KOPT-K1 (cell line): ENCODE measurements at regions not wholly inside any gene's neighbourhood (a gene's known extent, or its start where the extent isn't known, plus 50 kb on each side); places are given as distances from the start of the nearest gene placed in this dataset.

Source experiments
- H3K27ac ChIP-seq: fragments of 200-600 bp; sonication (generic); 2 replicates; pipeline ENCODE4 v1.5.1; 2016; ENCODE audit warnings: antibody characterized with exemption, mild to moderate bottlenecking, low read depth, low read length; ENCODE audit not compliant: poor library complexity, severe bottlenecking
- H3K36me3 ChIP-seq: fragments of 200-600 bp; sonication (generic); 2 replicates; pipeline ENCODE4 v1.5.1; 2017; ENCODE audit warnings: antibody characterized with exemption, mild to moderate bottlenecking, low read length, moderate library complexity; ENCODE audit not compliant: insufficient read depth
- H3K9me3 ChIP-seq: fragments of 200-600 bp; sonication (generic); 2 replicates; pipeline ENCODE4 v1.5.1; 2017; ENCODE audit warnings: antibody characterized with exemption, low read length, mild to moderate bottlenecking; ENCODE audit not compliant: insufficient read depth, poor library complexity, severe bottlenecking

- H3K36me3 ChIP-seq, result no peaks in the 10 kb centered on the region
- H3K27ac ChIP-seq, result no peak overlapping the region
- no peaks in the 10 kb centered on the region for H3K9me3 ChIP-seq
These were observed 99.6 kb upstream of the PDE3A start for GRCh38 chr12:20268771-20269170.

GRCh38 chr12:20269337-20270067 lies 98.8 kb upstream of the PDE3A start:
- H3K36me3 ChIP-seq, result no peaks in the 10 kb centered on the region
- no peak overlapping the region for H3K27ac ChIP-seq
- no peaks in the 10 kb centered on the region for H3K9me3 ChIP-seq

GRCh38 chr12:20270557-20270956 lies 97.8 kb upstream of the PDE3A start:
- Histone ChIP-seq H3K36me3 (no peaks in the 10 kb centered on the region), H3K27ac (no peak overlapping the region), H3K9me3 (no peaks in the 10 kb centered on the region)

- no peaks in the 10 kb centered on the region for H3K36me3 ChIP-seq
- no peaks in the 10 kb centered on the region for H3K9me3 ChIP-seq
- H3K27ac ChIP-seq, result no peak overlapping the region
These were observed 96.2 kb upstream of the PDE3A start for GRCh38 chr12:20272161-20272560.

GRCh38 chr12:20272801-20273200 lies 95.5 kb upstream of the PDE3A start:
- Histone ChIP-seq H3K27ac (no peak overlapping the region), H3K9me3 (no peaks in the 10 kb centered on the region), H3K36me3 (no peaks in the 10 kb centered on the region)

DNA sequence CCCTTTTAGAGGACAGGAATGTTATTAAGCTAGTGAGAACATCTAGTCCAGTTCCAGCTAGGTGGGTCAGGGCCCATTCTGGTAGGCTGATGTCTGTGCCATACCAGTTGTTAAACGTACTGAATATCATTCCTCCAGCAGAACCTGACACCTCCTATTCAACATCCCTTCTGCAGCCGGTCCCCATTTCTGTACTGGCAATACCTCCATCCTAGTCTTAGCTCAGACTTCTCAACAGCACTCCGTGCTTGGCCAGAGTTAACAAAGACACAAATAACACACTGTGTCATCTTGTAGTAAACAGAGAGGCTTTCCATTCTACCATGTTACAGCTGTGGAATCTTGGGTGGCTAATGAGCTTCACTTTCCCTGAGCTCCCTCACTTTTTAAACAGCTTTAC lies 94.3 kb upstream of the PDE3A start:
- Histone ChIP-seq H3K36me3 (no peaks in the 10 kb centered on the region), H3K27ac (no peak overlapping the region), H3K9me3 (no peaks in the 10 kb centered on the region)

- H3K9me3 ChIP-seq, result no peaks in the 10 kb centered on the region
- H3K27ac ChIP-seq, result no peak overlapping the region
- no peaks in the 10 kb centered on the region for H3K36me3 ChIP-seq
These were observed 90.1 kb upstream of the PDE3A start for GRCh38 chr12:20278276-20278675.

DNA sequence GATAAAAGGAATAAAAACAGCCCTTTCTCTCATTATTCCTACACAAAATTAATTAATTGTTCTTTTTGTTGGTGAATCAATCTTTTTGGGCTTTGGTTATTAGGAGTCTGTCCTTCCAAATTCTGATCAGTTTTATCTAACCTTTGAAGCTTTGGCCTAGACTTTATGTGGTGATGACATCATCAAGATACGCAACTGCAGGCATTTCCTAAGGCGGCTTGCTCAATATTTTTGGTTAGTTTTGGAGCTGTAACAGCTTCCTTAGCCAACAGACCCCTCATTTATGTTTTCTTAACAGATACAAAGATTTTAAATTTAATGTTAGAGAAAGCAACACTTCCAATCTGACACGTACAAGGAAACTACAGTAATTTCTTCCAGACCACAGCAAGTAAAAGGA lies 87.8 kb upstream of the PDE3A start:
- Histone ChIP-seq H3K36me3 (no peaks in the 10 kb centered on the region), H3K9me3 (no peaks in the 10 kb centered on the region), H3K27ac (no peak overlapping the region)

DNA sequence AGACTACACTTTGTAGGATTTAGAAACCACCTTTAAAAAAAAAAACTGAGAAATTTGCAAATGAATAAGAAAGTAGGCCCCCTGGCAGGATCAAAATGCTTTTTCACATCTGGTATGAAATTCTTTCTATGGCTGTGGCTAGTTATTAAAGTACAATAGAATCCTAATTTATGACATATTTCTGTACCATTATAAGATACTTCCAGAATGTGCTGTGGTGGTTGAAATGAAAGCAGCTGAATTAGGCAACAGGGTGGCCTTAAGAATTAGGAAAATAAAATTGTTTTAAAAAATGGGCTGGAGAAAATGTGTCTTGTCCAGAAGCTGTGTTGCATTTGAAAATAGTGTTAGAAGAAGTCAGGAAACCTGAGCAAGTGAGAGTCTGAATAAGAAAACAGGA lies 85.9 kb upstream of the PDE3A start:
- Histone ChIP-seq H3K36me3 (no peaks in the 10 kb centered on the region), H3K9me3 (no peaks in the 10 kb centered on the region), H3K27ac (no peak overlapping the region)

- Histone ChIP-seq H3K36me3 (no peaks in the 10 kb centered on the region), H3K9me3 (no peaks in the 10 kb centered on the region), H3K27ac (no peak overlapping the region)
These were observed 84.9 kb upstream of the PDE3A start for GRCh38 chr12:20283482-20283881.

- Histone ChIP-seq H3K27ac (no peak overlapping the region), H3K9me3 (no peaks in the 10 kb centered on the region)
These were observed 78.8 kb upstream of the PDE3A start for GRCh38 chr12:20289520-20289919.

GRCh38 chr12:20300457-20300856 lies 67.9 kb upstream of the PDE3A start:
- H3K27ac ChIP-seq, result no peak overlapping the region
- no peaks in the 10 kb centered on the region for H3K36me3 ChIP-seq
- peaks cover 6% of the 10 kb centered on the region for H3K9me3 ChIP-seq

More at GRCh38 chr12:20289520-20289919, 78.8 kb upstream of the PDE3A start:
- H3K36me3 ChIP-seq, result no peaks in the 10 kb centered on the region

- Histone ChIP-seq H3K27ac (no peak overlapping the region), H3K9me3 (no peaks in the 10 kb centered on the region), H3K36me3 (no peaks in the 10 kb centered on the region)
These were observed 62.9 kb upstream of the PDE3A start for GRCh38 chr12:20305470-20305869.

DNA sequence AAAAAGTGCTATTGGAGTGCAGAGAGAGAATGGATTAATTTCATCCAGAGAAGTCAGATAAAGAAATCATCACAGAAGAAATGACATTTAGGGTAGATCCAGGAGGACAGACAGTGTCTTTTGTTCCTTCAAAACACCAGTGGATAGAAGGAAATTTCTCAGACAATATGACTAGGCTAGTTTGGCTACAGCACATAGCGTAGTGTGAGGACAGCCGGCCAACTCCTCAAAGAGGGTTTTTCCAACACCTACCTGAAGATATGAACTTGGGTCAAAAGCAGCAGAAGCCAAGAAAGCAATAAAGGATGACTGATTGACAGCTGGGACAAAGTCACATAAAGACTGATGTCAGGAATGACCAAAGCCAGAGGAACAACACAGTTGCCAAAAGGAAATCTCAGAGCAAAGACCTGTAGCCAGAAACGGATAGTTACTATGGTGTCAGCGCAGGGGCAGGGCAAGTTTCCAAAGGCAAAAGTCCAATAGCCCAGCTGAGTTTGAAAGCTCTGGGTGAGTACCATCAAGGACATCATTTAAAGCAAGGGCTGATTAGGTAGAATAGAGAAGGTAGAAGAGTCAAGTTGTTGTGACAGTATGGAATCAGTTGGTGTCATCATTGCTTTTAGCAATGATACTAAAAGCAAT lies 58.7 kb upstream of the PDE3A start:
- Histone ChIP-seq H3K36me3 (no peaks in the 10 kb centered on the region), H3K9me3 (no peaks in the 10 kb centered on the region), H3K27ac (no peak overlapping the region)

GRCh38 chr12:20314328-20314727 lies 54.0 kb upstream of the PDE3A start:
- Histone ChIP-seq H3K36me3 (no peaks in the 10 kb centered on the region), H3K27ac (no peak overlapping the region), H3K9me3 (no peaks in the 10 kb centered on the region)

DNA sequence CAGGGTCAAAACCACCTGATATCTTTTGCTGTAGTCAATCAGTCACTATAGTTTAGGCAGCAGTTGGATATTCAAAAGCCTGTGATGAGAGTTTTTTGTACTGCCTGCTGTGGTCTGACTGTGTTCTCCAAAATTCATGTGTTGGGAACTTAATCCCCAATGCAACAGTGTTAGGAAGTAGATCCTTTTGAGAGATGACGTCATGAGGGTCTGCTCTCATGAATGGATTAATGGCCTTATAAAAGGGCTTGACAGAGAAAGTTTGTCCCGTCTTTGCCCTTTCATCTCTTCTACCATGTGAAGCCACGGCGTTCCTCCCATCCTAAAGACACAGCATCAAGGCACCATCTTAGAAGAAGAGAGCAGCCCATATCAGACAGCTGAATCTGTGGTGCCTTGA lies 50.8 kb upstream of the PDE3A start:
- Histone ChIP-seq H3K27ac (no peak overlapping the region), H3K9me3 (no peaks in the 10 kb centered on the region), H3K36me3 (no peaks in the 10 kb centered on the region)
